SU-DHL-6 (cell line): ENCODE measurements at regions not wholly inside any gene's neighbourhood (a gene's known extent, or its start where the extent isn't known, plus 50 kb on each side); places are given as distances from the start of the nearest gene placed in this dataset.

ENCODE experiments used
- H2AFZ ChIP-seq: fragments of 200-600 bp; sonication (generic); 2 replicates; pipeline ENCODE4 v1.6.1; 2014; ENCODE audit warnings: low read depth, mild to moderate bottlenecking, moderate library complexity, mixed read lengths, antibody characterized with exemption, low read length; ENCODE audit not compliant: severe bottlenecking
- H3F3A ChIP-seq: fragments of 200-600 bp; shearing (Covaris generic); 2 replicates; pipeline ENCODE4 v1.6.0; 2016; ENCODE audit warnings: antibody characterized with exemption, mild to moderate bottlenecking; ENCODE audit not compliant: insufficient read depth
- H3K27ac ChIP-seq: fragments of 200-600 bp; sonication (generic); 2 replicates; pipeline ENCODE4 v1.5.1; 2016; ENCODE audit warnings: low read depth, mild to moderate bottlenecking, low read length, moderate library complexity, mixed read lengths
- H3K27me3 ChIP-seq: fragments of 200-600 bp; sonication (generic), shearing (Covaris generic); 2 replicates; pipeline ENCODE4 v1.6.0; 2014; ENCODE audit warnings: mild to moderate bottlenecking, low read length
- H3K36me3 ChIP-seq: fragments of 200-600 bp; sonication (generic); 2 replicates; pipeline ENCODE4 v1.6.1; 2014; ENCODE audit warnings: mild to moderate bottlenecking, low read length, mixed read lengths
- H3K4me2 ChIP-seq: fragments of 300-600, 200-600 bp; shearing (Covaris generic), sonication (generic); 2 replicates; pipeline ENCODE4 v1.6.0; 2014; ENCODE audit warnings: low read length, low read depth, mild to moderate bottlenecking; ENCODE audit not compliant: poor library complexity, severe bottlenecking
- H3K4me3 ChIP-seq: fragments of 200-600 bp; sonication (generic); 2 replicates; pipeline ENCODE4 v1.5.1; 2014; ENCODE audit warnings: antibody characterized with exemption, low read length, mild to moderate bottlenecking, mixed read lengths; ENCODE audit not compliant: insufficient read depth, poor library complexity, severe bottlenecking
- H3K79me2 ChIP-seq: fragments of 200-600 bp; sonication (generic); 2 replicates; pipeline ENCODE4 v1.6.1; 2014; ENCODE audit warnings: mild to moderate bottlenecking, low read length, moderate library complexity; ENCODE audit not compliant: insufficient read depth
- H3K9ac ChIP-seq: fragments of 200-600 bp; sonication (generic); 2 replicates; pipeline ENCODE4 v1.7.0; 2014; ENCODE audit warnings: mild to moderate bottlenecking, low read length
- H3K9me2 ChIP-seq: fragments of 200-600 bp; sonication (generic); replicated peaks from 2 replicates; pipeline ENCODE4 v1.6.1; 2014; ENCODE audit warnings: low read length; ENCODE audit not compliant: insufficient read depth
- H3K9me3 ChIP-seq: fragments of 200-600 bp; sonication (generic); 2 replicates; pipeline ENCODE4 v1.6.1; 2014; ENCODE audit warnings: low read length, mixed read lengths; ENCODE audit not compliant: insufficient read depth
- H4K20me1 ChIP-seq: fragments of 200-600 bp; sonication (generic); 2 replicates; pipeline ENCODE4 v1.6.1; 2014; ENCODE audit warnings: low read depth, mild to moderate bottlenecking, antibody characterized with exemption, low read length, moderate library complexity, mixed read lengths
- EZH2phosphoT487 ChIP-seq: fragments of 200-600 bp; sonication (generic), shearing (Covaris generic); conservative IDR thresholded peaks from 2 replicates; pipeline ENCODE4 v1.6.1; 2018; ENCODE audit warnings: mild to moderate bottlenecking, antibody characterized with exemption, low read length, moderate library complexity, mixed read lengths
- TF ChIP-seq, protein P1 (sequence below): fragments of 200-600 bp; sonication (generic); IDR thresholded peaks from one replicate; pipeline ENCODE4 v1.5.1; 2017; ENCODE audit warnings: antibody characterized with exemption, mild to moderate bottlenecking, low read length, moderate library complexity; ENCODE audit not compliant: insufficient read depth, poor library complexity, severe bottlenecking

- no peaks in the 10 kb centered on the region for H3K9me3 ChIP-seq
- no peaks in the 10 kb centered on the region for H3K9me2 ChIP-seq
- TF ChIP-seq EZH2phosphoT487, result no peak
- TF ChIP-seq, protein P1, sequence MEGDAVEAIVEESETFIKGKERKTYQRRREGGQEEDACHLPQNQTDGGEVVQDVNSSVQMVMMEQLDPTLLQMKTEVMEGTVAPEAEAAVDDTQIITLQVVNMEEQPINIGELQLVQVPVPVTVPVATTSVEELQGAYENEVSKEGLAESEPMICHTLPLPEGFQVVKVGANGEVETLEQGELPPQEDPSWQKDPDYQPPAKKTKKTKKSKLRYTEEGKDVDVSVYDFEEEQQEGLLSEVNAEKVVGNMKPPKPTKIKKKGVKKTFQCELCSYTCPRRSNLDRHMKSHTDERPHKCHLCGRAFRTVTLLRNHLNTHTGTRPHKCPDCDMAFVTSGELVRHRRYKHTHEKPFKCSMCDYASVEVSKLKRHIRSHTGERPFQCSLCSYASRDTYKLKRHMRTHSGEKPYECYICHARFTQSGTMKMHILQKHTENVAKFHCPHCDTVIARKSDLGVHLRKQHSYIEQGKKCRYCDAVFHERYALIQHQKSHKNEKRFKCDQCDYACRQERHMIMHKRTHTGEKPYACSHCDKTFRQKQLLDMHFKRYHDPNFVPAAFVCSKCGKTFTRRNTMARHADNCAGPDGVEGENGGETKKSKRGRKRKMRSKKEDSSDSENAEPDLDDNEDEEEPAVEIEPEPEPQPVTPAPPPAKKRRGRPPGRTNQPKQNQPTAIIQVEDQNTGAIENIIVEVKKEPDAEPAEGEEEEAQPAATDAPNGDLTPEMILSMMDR, result no peak
- no peak overlapping the region for H3K4me2 ChIP-seq
- H3K79me2 ChIP-seq, result no peaks in the 10 kb centered on the region
- no peak overlapping the region for H3K4me3 ChIP-seq
- no peaks in the 10 kb centered on the region for H3F3A ChIP-seq
- no peaks in the 10 kb centered on the region for H3K27me3 ChIP-seq
- H3K27ac ChIP-seq, result no peak overlapping the region
- H3K9ac ChIP-seq, result no peak overlapping the region
- no peaks in the 10 kb centered on the region for H4K20me1 ChIP-seq
- H2AFZ ChIP-seq, result no peak overlapping the region
- no peaks in the 10 kb centered on the region for H3K36me3 ChIP-seq
Measured at GRCh38 chr10:37713132-37713501, 144.3 kb downstream of the ZNF248 start.

DNA sequence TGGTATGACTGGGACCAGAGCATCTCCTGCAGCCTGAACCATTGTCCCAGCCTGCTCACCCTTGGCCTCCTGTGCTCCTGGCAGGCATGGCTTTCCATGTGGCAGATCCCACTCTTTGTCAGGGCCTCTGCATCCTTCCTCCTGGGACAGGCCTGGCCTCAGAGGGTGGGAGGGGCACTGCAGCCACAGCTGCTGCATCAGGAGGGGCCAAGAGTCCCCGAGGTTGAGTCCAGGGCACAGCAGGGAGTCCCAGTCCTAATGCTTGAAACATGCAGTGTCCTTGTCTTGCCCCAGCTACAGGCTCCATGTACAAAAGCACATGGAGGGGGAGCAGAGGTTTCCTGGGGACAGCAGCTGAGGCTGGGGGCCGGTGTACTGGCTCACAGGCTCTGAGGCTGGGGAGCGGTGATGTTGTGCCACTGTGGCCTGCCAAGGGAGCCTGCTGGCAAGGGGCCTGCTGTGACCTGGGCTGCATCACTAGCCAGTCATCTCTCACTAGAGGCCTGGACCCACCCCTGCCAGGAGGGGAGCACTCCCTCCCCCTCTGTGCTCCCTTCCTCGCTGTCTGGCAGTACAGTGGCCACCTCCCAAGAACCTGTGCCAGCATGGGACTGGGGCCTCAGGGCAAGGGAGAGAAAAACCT, 144.8 kb downstream of the ZNF248 start:
- Histone ChIP-seq H3K9me2 (no peaks in the 10 kb centered on the region), H3K36me3 (no peaks in the 10 kb centered on the region), H3K9me3 (no peaks in the 10 kb centered on the region), H3K9ac (no peak overlapping the region), H3F3A (no peaks in the 10 kb centered on the region), H2AFZ (no peak overlapping the region), H4K20me1 (no peaks in the 10 kb centered on the region), H3K79me2 (no peaks in the 10 kb centered on the region), H3K4me3 (no peak overlapping the region), H3K27me3 (no peaks in the 10 kb centered on the region), H3K4me2 (no peak overlapping the region), H3K27ac (no peak overlapping the region)
- no peak for TF ChIP-seq EZH2phosphoT487
- TF ChIP-seq, protein P1, result no peak

DNA sequence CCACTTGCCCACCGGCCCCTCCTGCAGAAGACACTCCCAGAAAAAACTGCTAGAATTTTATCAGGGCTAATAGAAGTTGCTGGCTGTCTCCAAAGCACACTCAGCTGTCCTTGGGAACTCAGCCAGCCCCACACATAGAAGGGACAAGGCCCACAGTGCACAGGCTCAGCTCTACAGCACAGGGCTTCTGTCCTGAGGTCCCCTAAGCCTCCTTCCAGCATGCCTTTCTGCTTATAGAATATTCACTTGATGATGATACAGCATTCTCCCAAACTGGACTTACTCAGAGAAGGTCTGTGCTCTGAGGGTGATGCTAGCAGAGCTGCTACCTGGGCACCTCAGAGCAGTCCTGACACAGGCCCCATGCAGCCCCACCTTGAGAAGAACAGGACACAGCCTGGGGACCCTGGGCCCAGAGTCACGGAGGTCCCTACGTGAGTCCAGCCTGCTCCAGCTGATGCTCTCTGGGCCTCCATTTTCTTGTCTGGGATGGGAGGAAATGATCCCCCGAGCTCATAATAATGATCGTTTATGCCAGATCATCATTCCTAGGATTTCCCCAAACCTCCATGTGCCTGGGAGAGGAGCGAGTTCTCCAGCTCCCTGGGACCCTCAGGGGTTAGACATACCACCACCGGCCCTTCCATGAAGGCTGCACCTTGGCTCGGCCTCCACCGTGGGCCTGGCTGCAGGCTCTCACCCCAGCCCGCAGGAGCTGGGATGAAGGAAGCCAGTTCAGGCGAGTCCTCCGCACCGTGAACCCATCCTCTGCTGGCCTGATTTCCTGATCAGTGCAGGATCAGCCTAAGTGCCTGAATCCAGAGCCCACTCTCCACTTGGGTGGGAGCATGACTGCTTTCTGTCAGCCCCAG, 145.6 kb downstream of the ZNF248 start:
- Histone ChIP-seq H3K79me2 (no peaks in the 10 kb centered on the region), H3K4me3 (no peak overlapping the region), H4K20me1 (no peaks in the 10 kb centered on the region), H3K27ac (no peak overlapping the region), H3K9me3 (no peaks in the 10 kb centered on the region), H3K4me2 (no peak overlapping the region), H3K27me3 (no peaks in the 10 kb centered on the region), H3K9ac (no peak overlapping the region), H3K9me2 (no peaks in the 10 kb centered on the region), H2AFZ (no peak overlapping the region), H3K36me3 (no peaks in the 10 kb centered on the region), H3F3A (no peaks in the 10 kb centered on the region)
- no peak for TF ChIP-seq EZH2phosphoT487
- TF ChIP-seq, protein P1, result no peak
